IMR-90 (cell line): ENCODE measurements at regions not wholly inside any gene's neighbourhood (a gene's known extent, or its start where the extent isn't known, plus 50 kb on each side); places are given as distances from the start of the nearest gene placed in this dataset.

Experiments used
- BHLHE40 ChIP-seq: fragments of 150-350 bp; IDR thresholded peaks from 2 replicates; pipeline ENCODE4 v1.6.1; 2016; ENCODE audit warnings: mild to moderate bottlenecking, low read depth, low read length
- CEBPB ChIP-seq: IDR thresholded peaks from 2 replicates; pipeline ENCODE4 v1.6.1; 2012; ENCODE audit warnings: low read depth, low read length, improper control_type of control experiment
- CHD1 ChIP-seq: IDR thresholded peaks from 2 replicates; pipeline ENCODE4 v1.6.1; 2012; ENCODE audit warnings: low read depth, low read length, improper control_type of control experiment
- MXI1 ChIP-seq: IDR thresholded peaks from 2 replicates; pipeline ENCODE4 v1.6.1; 2012; ENCODE audit warnings: low read depth, mild to moderate bottlenecking, low read length, moderate library complexity, borderline replicate concordance
- POLR2A ChIP-seq: IDR thresholded peaks from 2 replicates; pipeline ENCODE4 v1.6.1; 2012; ENCODE audit warnings: mild to moderate bottlenecking, low read depth, low read length
- RAD21 ChIP-seq: IDR thresholded peaks from 2 replicates; pipeline ENCODE4 v1.6.1; 2012; ENCODE audit warnings: low read length, improper control_type of control experiment
- RFX5 ChIP-seq: IDR thresholded peaks from 2 replicates; pipeline ENCODE4 v1.8.0; 2012; ENCODE audit warnings: low read depth, mild to moderate bottlenecking, low read length, moderate library complexity
- TF ChIP-seq, protein P1 (sequence below): conservative IDR thresholded peaks from 2 replicates; pipeline ENCODE4 v1.5.1; 2012; ENCODE audit warnings: mild to moderate bottlenecking, low read depth, low read length, improper control_type of control experiment
- TF ChIP-seq, protein P2 (sequence below): fragments of 150-350 bp; IDR thresholded peaks from 2 replicates; pipeline ENCODE4 v1.6.1; 2016; ENCODE audit warnings: low read depth, mild to moderate bottlenecking, low read length, moderate library complexity, borderline replicate concordance

DNA sequence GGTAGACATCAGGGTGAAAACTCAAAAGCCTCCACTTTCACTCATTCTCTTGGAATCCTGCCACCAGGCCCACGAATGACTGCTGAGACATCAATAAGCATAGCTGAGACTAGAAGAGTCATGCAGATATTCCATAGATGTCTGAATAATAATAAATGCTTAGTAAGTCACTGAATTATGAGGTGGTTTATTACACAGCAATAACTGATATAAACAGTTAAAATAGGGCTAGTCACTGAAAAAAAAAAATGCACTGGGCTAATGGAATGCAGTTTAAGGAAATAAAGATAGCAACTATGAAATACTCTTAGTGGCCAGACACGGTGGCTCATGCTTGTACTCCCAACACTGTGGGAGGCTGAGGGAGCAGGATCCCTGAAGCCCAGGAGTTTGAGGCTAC is 262.8 kb upstream of the CDH6 start:
- TF ChIP-seq POLR2A (no peak), CHD1 (no peak), MXI1 (no peak), RAD21 (no peak), RFX5 (no peak), BHLHE40 (0 out of 2 replicates have a peak, but pooled peaks have one; percentile 13), CEBPB (no peak)
- TF ChIP-seq, protein P1, sequence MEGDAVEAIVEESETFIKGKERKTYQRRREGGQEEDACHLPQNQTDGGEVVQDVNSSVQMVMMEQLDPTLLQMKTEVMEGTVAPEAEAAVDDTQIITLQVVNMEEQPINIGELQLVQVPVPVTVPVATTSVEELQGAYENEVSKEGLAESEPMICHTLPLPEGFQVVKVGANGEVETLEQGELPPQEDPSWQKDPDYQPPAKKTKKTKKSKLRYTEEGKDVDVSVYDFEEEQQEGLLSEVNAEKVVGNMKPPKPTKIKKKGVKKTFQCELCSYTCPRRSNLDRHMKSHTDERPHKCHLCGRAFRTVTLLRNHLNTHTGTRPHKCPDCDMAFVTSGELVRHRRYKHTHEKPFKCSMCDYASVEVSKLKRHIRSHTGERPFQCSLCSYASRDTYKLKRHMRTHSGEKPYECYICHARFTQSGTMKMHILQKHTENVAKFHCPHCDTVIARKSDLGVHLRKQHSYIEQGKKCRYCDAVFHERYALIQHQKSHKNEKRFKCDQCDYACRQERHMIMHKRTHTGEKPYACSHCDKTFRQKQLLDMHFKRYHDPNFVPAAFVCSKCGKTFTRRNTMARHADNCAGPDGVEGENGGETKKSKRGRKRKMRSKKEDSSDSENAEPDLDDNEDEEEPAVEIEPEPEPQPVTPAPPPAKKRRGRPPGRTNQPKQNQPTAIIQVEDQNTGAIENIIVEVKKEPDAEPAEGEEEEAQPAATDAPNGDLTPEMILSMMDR = no peak
- TF ChIP-seq, protein P2, sequence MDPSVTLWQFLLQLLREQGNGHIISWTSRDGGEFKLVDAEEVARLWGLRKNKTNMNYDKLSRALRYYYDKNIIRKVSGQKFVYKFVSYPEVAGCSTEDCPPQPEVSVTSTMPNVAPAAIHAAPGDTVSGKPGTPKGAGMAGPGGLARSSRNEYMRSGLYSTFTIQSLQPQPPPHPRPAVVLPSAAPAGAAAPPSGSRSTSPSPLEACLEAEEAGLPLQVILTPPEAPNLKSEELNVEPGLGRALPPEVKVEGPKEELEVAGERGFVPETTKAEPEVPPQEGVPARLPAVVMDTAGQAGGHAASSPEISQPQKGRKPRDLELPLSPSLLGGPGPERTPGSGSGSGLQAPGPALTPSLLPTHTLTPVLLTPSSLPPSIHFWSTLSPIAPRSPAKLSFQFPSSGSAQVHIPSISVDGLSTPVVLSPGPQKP = no peak
